ENCODE measurements at regions not wholly inside any gene's neighbourhood (a gene's known extent, or its start where the extent isn't known, plus 50 kb on each side); places are given as distances from the start of the nearest gene placed in this dataset.

GRCh38 chr21:25416669-25417068, 190.6 kb downstream of the MRPL39 start:
- TF ChIP-seq PAX5 (IDR thresholded peaks at IDR 0.05; ENCODE audit: insufficient read depth, low read length, severe bottlenecking) (no peak), SPI1 (IDR thresholded peaks at IDR 0.05; ENCODE audit: low read depth, low read length) (no peak), POU2F2 (IDR thresholded peaks at IDR 0.05; ENCODE audit: low read depth, low read length) (no peak), POLR2A (IDR thresholded peaks at IDR 0.05; ENCODE audit: low read depth, low read length) (no peak), TAF1 (IDR thresholded peaks at IDR 0.05; ENCODE audit: low read depth, low read length) (no peak), POLR2AphosphoS5 (IDR thresholded peaks at IDR 0.05; ENCODE audit: low read depth, low read length) (no peak)
- FAIRE-seq (no peak), DNase-seq (ENCODE audit: insufficient read length, low spot score) (no peak)

GRCh38 chr21:25412100-25412499, 195.2 kb downstream of the MRPL39 start:
- DNase-seq (ENCODE audit: insufficient read length, low spot score) (no peak), FAIRE-seq (peak; percentile 88)
- TF ChIP-seq POLR2AphosphoS5 (IDR thresholded peaks at IDR 0.05; ENCODE audit: low read depth, low read length): no peak
- TF ChIP-seq POLR2A (IDR thresholded peaks at IDR 0.05; ENCODE audit: low read depth, low read length): no peak
- TF ChIP-seq POU2F2 (IDR thresholded peaks at IDR 0.05; ENCODE audit: low read depth, low read length): no peak

GRCh38 chr21:25409978-25410377, 197.3 kb downstream of the MRPL39 start:
- TF ChIP-seq SPI1 (IDR thresholded peaks at IDR 0.05; ENCODE audit: low read depth, low read length): no peak
- TF ChIP-seq POLR2A (IDR thresholded peaks at IDR 0.05; ENCODE audit: low read depth, low read length): no peak
- TF ChIP-seq POLR2AphosphoS5 (IDR thresholded peaks at IDR 0.05; ENCODE audit: low read depth, low read length): no peak
- TF ChIP-seq POU2F2 (IDR thresholded peaks at IDR 0.05; ENCODE audit: low read depth, low read length): no peak
- no peak for TF ChIP-seq TAF1 (IDR thresholded peaks at IDR 0.05; ENCODE audit: low read depth, low read length)
- TF ChIP-seq PAX5 (IDR thresholded peaks at IDR 0.05; ENCODE audit: insufficient read depth, low read length, severe bottlenecking): no peak
- no peak for FAIRE-seq
- DNase-seq (ENCODE audit: insufficient read length, low spot score): no peak

- no peak for FAIRE-seq
- TF ChIP-seq PAX5 (IDR thresholded peaks at IDR 0.05; ENCODE audit: insufficient read depth, low read length, severe bottlenecking) (no peak), SPI1 (IDR thresholded peaks at IDR 0.05; ENCODE audit: low read depth, low read length) (peak; percentile 73)
- DNase-seq (ENCODE audit: insufficient read length, low spot score): no peak
Observed at GRCh38 chr21:25408666-25409065, 198.6 kb downstream of the MRPL39 start.

- TF ChIP-seq TAF1 (IDR thresholded peaks at IDR 0.05; ENCODE audit: low read depth, low read length): no peak
- TF ChIP-seq PAX5 (IDR thresholded peaks at IDR 0.05; ENCODE audit: insufficient read depth, low read length, severe bottlenecking): no peak
- no peak for TF ChIP-seq POU2F2 (IDR thresholded peaks at IDR 0.05; ENCODE audit: low read depth, low read length)
- TF ChIP-seq SPI1 (IDR thresholded peaks at IDR 0.05; ENCODE audit: low read depth, low read length): no peak
- TF ChIP-seq POLR2AphosphoS5 (IDR thresholded peaks at IDR 0.05; ENCODE audit: low read depth, low read length): no peak
- TF ChIP-seq POLR2A (IDR thresholded peaks at IDR 0.05; ENCODE audit: low read depth, low read length): no peak
- DNase-seq (ENCODE audit: insufficient read length, low spot score) (no peak), FAIRE-seq (peak; percentile 57)
Observed at GRCh38 chr21:25406887-25407579, 200.2 kb downstream of the MRPL39 start.

GRCh38 chr21:25405984-25406383, 201.3 kb downstream of the MRPL39 start:
- FAIRE-seq (no peak), DNase-seq (ENCODE audit: insufficient read length, low spot score) (no peak)
- TF ChIP-seq TAF1 (IDR thresholded peaks at IDR 0.05; ENCODE audit: low read depth, low read length): no peak
- 0 out of 2 replicates have a peak, but pooled peaks have one; percentile 16 for TF ChIP-seq SPI1 (IDR thresholded peaks at IDR 0.05; ENCODE audit: low read depth, low read length)

- FAIRE-seq (peak; percentile 41), DNase-seq (ENCODE audit: insufficient read length, low spot score) (no peak)
Observed at GRCh38 chr21:25402134-25402961, 204.9 kb downstream of the MRPL39 start.

GRCh38 chr21:25400427-25400826, 206.9 kb downstream of the MRPL39 start:
- no peak for DNase-seq (ENCODE audit: insufficient read length, low spot score)
- no peak for TF ChIP-seq TAF1 (IDR thresholded peaks at IDR 0.05; ENCODE audit: low read depth, low read length)
- no peak for TF ChIP-seq PAX5 (IDR thresholded peaks at IDR 0.05; ENCODE audit: insufficient read depth, low read length, severe bottlenecking)
- TF ChIP-seq POLR2A (IDR thresholded peaks at IDR 0.05; ENCODE audit: low read depth, low read length): no peak
- no peak for TF ChIP-seq POLR2AphosphoS5 (IDR thresholded peaks at IDR 0.05; ENCODE audit: low read depth, low read length)
- TF ChIP-seq SPI1 (IDR thresholded peaks at IDR 0.05; ENCODE audit: low read depth, low read length): no peak
- no peak for TF ChIP-seq POU2F2 (IDR thresholded peaks at IDR 0.05; ENCODE audit: low read depth, low read length)
- FAIRE-seq: no peak

More at GRCh38 chr21:25402134-25402961, 204.9 kb downstream of the MRPL39 start:
- no peak for TF ChIP-seq PAX5 (IDR thresholded peaks at IDR 0.05; ENCODE audit: insufficient read depth, low read length, severe bottlenecking)
- TF ChIP-seq POU2F2 (IDR thresholded peaks at IDR 0.05; ENCODE audit: low read depth, low read length): no peak
- TF ChIP-seq POLR2A (IDR thresholded peaks at IDR 0.05; ENCODE audit: low read depth, low read length): no peak
- TF ChIP-seq SPI1 (IDR thresholded peaks at IDR 0.05; ENCODE audit: low read depth, low read length): no peak
- TF ChIP-seq TAF1 (IDR thresholded peaks at IDR 0.05; ENCODE audit: low read depth, low read length): no peak
- TF ChIP-seq POLR2AphosphoS5 (IDR thresholded peaks at IDR 0.05; ENCODE audit: low read depth, low read length): no peak

- DNase-seq (ENCODE audit: insufficient read length, low spot score) (no peak), FAIRE-seq (no peak)
- TF ChIP-seq POU2F2 (IDR thresholded peaks at IDR 0.05; ENCODE audit: low read depth, low read length) (no peak), SPI1 (IDR thresholded peaks at IDR 0.05; ENCODE audit: low read depth, low read length) (peak; percentile 69), POLR2A (IDR thresholded peaks at IDR 0.05; ENCODE audit: low read depth, low read length) (no peak)
Observed at GRCh38 chr21:25398630-25399029, 208.7 kb downstream of the MRPL39 start.
